Activated T-helper 2 cell treated with anti-CD3 and anti-CD28 coated beads, Interferon-gamma antibody, Interleukin-2, Interleukin-4, amounts not matched to agents 10 μg/mL and 5 μg/mL and 100 μg/mL, durations not matched to agents 14 hours and 24 hours and 36 hours (primary cell): ENCODE measurements at regions not wholly inside any gene's neighbourhood (a gene's known extent, or its start where the extent isn't known, plus 50 kb on each side); places are given as distances from the start of the nearest gene placed in this dataset.
"Not testable (repeated sequence)": the region's sequence is repeated elsewhere in the genome, so short reads cannot be mapped to it uniquely, and the experiment has no call there.

Source experiments
- DNase-seq: peaks from one replicate; pipeline ENCODE4 v3.0.0; 2021; ENCODE audit warnings: low spot score
- H3K27ac Mint-ChIP-seq: one replicate; pipeline ENCODE4 v1.8.0; 2021; ENCODE audit warnings: mixed read lengths
- H3K27me3 Mint-ChIP-seq: one replicate; pipeline ENCODE4 v1.8.0; 2021; ENCODE audit warnings: low read depth, mixed read lengths
- H3K36me3 Mint-ChIP-seq: one replicate; pipeline ENCODE4 v1.8.0; 2021; ENCODE audit warnings: low read depth, mixed read lengths
- H3K4me1 Mint-ChIP-seq: one replicate; pipeline ENCODE4 v1.8.0; 2021; ENCODE audit warnings: low read depth, mixed read lengths
- H3K4me3 Mint-ChIP-seq: one replicate; pipeline ENCODE4 v1.8.0; 2021; ENCODE audit warnings: low read depth, mild to moderate bottlenecking, moderate library complexity, mixed read lengths
- H3K9me3 Mint-ChIP-seq: one replicate; pipeline ENCODE4 v1.8.0; 2021; ENCODE audit warnings: mixed read lengths
- intact Hi-C: fragments of 100-400 bp; cut with micrococcal nuclease; formaldehyde crosslinking; loops from one replicate; pipeline ENCODE4 v1.15.1; 2023

- H3K4me3 Mint-ChIP-seq, H3K4me1 Mint-ChIP-seq, H3K27ac Mint-ChIP-seq, H3K27me3 Mint-ChIP-seq, DNase-seq, H3K36me3 Mint-ChIP-seq, intact Hi-C loops: not testable (repeated sequence)
- peaks cover 22% of the 10 kb centered on the region for H3K9me3 Mint-ChIP-seq
Measured at GRCh38 chr13:87186647-87187046, 484.5 kb upstream of the SLITRK5 start.

GRCh38 chr13:87191485-87191884 lies 479.7 kb upstream of the SLITRK5 start:
- peaks cover 15% of the 10 kb centered on the region for H3K9me3 Mint-ChIP-seq
- H3K36me3 Mint-ChIP-seq, DNase-seq, H3K27me3 Mint-ChIP-seq, H3K4me3 Mint-ChIP-seq, H3K4me1 Mint-ChIP-seq, H3K27ac Mint-ChIP-seq, intact Hi-C loops: not testable (repeated sequence)

- H3K36me3 Mint-ChIP-seq, result no peaks in the 10 kb centered on the region
- H3K4me3 Mint-ChIP-seq, result no peak overlapping the region
- DNase-seq, result no peak
- H3K4me1 Mint-ChIP-seq, result no peaks in the 10 kb centered on the region
- intact Hi-C loops, result no loop called here
- H3K27ac Mint-ChIP-seq, result no peak overlapping the region
- peaks cover 13% of the 10 kb centered on the region for H3K9me3 Mint-ChIP-seq
- no peaks in the 10 kb centered on the region for H3K27me3 Mint-ChIP-seq
Measured at GRCh38 chr13:87198371-87198770, 472.8 kb upstream of the SLITRK5 start.

- no peaks in the 10 kb centered on the region for H3K36me3 Mint-ChIP-seq
- H3K4me1 Mint-ChIP-seq, result no peaks in the 10 kb centered on the region
- H3K4me3 Mint-ChIP-seq, result no peak overlapping the region
- intact Hi-C loops, result no loop called here
- DNase-seq, result no peak
- peaks cover 11% of the 10 kb centered on the region for H3K9me3 Mint-ChIP-seq
- H3K27ac Mint-ChIP-seq, result no peak overlapping the region
- no peaks in the 10 kb centered on the region for H3K27me3 Mint-ChIP-seq
Measured at GRCh38 chr13:87206708-87207107, 464.5 kb upstream of the SLITRK5 start.

GRCh38 chr13:87207280-87208003 lies 463.7 kb upstream of the SLITRK5 start:
- Mint-ChIP-seq H3K9me3 (peaks cover 11% of the 10 kb centered on the region), H3K36me3 (no peaks in the 10 kb centered on the region), H3K27ac (no peak overlapping the region), H3K4me1 (no peaks in the 10 kb centered on the region), H3K4me3 (no peak overlapping the region), H3K27me3 (no peaks in the 10 kb centered on the region)
- intact Hi-C loops, result no loop called here
- no peak for DNase-seq

- Mint-ChIP-seq H3K27ac (no peak overlapping the region), H3K4me1 (no peaks in the 10 kb centered on the region), H3K4me3 (no peak overlapping the region), H3K27me3 (no peaks in the 10 kb centered on the region), H3K9me3 (peaks cover 11% of the 10 kb centered on the region), H3K36me3 (no peaks in the 10 kb centered on the region)
- DNase-seq, result no peak
- intact Hi-C loops, result no loop called here
Measured at GRCh38 chr13:87208636-87209035, 462.5 kb upstream of the SLITRK5 start.

GRCh38 chr13:87234981-87235380 lies 436.2 kb upstream of the SLITRK5 start:
- no peak for DNase-seq
- H3K27me3 Mint-ChIP-seq, result no peaks in the 10 kb centered on the region
- no peak overlapping the region for H3K27ac Mint-ChIP-seq
- peaks cover 39% of the 10 kb centered on the region for H3K9me3 Mint-ChIP-seq
- no peak overlapping the region for H3K4me3 Mint-ChIP-seq
- intact Hi-C loops, result no loop called here
- H3K36me3 Mint-ChIP-seq, result no peaks in the 10 kb centered on the region
- H3K4me1 Mint-ChIP-seq, result no peaks in the 10 kb centered on the region

GRCh38 chr13:87235621-87236020 lies 435.6 kb upstream of the SLITRK5 start:
- intact Hi-C loops, result no loop called here
- no peak overlapping the region for H3K27ac Mint-ChIP-seq
- no peak for DNase-seq
- H3K4me3 Mint-ChIP-seq, result no peak overlapping the region
- H3K27me3 Mint-ChIP-seq, result no peaks in the 10 kb centered on the region
- no peaks in the 10 kb centered on the region for H3K36me3 Mint-ChIP-seq
- no peaks in the 10 kb centered on the region for H3K4me1 Mint-ChIP-seq
- peaks cover 33% of the 10 kb centered on the region for H3K9me3 Mint-ChIP-seq

GRCh38 chr13:87244256-87244890 lies 426.8 kb upstream of the SLITRK5 start:
- DNase-seq, result no peak
- no peak overlapping the region for H3K4me3 Mint-ChIP-seq
- H3K36me3 Mint-ChIP-seq, result no peaks in the 10 kb centered on the region
- H3K9me3 Mint-ChIP-seq, result no peaks in the 10 kb centered on the region
- intact Hi-C loops, result no loop called here
- H3K27me3 Mint-ChIP-seq, result no peaks in the 10 kb centered on the region
- H3K4me1 Mint-ChIP-seq, result no peaks in the 10 kb centered on the region
- H3K27ac Mint-ChIP-seq, result no peak overlapping the region

GRCh38 chr13:87249847-87250246 lies 421.3 kb upstream of the SLITRK5 start:
- intact Hi-C loops, result not testable (repeated sequence)

GRCh38 chr13:87255394-87255793 lies 415.8 kb upstream of the SLITRK5 start:
- Mint-ChIP-seq H3K27ac (no peak overlapping the region), H3K27me3 (no peaks in the 10 kb centered on the region), H3K4me3 (no peak overlapping the region), H3K36me3 (no peaks in the 10 kb centered on the region), H3K4me1 (no peaks in the 10 kb centered on the region), H3K9me3 (peaks cover 19% of the 10 kb centered on the region)
- no peak for DNase-seq
- intact Hi-C loops, result no loop called here

More at GRCh38 chr13:87249847-87250246, 421.3 kb upstream of the SLITRK5 start:
- not testable (repeated sequence) for H3K4me3 Mint-ChIP-seq, DNase-seq, H3K9me3 Mint-ChIP-seq, H3K27ac Mint-ChIP-seq, H3K27me3 Mint-ChIP-seq, H3K4me1 Mint-ChIP-seq, H3K36me3 Mint-ChIP-seq

GRCh38 chr13:87259479-87260083 lies 411.6 kb upstream of the SLITRK5 start:
- no peaks in the 10 kb centered on the region for H3K4me1 Mint-ChIP-seq
- no peak for DNase-seq
- intact Hi-C loops, result no loop called here
- H3K27ac Mint-ChIP-seq, result no peak overlapping the region
- H3K9me3 Mint-ChIP-seq, result peaks cover 14% of the 10 kb centered on the region
- no peak overlapping the region for H3K4me3 Mint-ChIP-seq
- H3K27me3 Mint-ChIP-seq, result no peaks in the 10 kb centered on the region
- no peaks in the 10 kb centered on the region for H3K36me3 Mint-ChIP-seq

GRCh38 chr13:87274209-87274819 lies 396.9 kb upstream of the SLITRK5 start:
- Mint-ChIP-seq H3K4me1 (no peaks in the 10 kb centered on the region), H3K9me3 (no peaks in the 10 kb centered on the region), H3K27me3 (no peaks in the 10 kb centered on the region), H3K27ac (no peak overlapping the region), H3K4me3 (no peak overlapping the region), H3K36me3 (no peaks in the 10 kb centered on the region)
- DNase-seq, result no peak
- intact Hi-C loops, result loop anchor here (5.0 kb wide), 1 partner anchor 402 kb away; no protein-coding TSS in a partner anchor
